Activated naive CD4-positive, alpha-beta T cell treated with anti-CD3 and anti-CD28 coated beads, Interleukin-2, amount 10 ng/mL, durations not matched to agents 7 days and 5 days (primary cell): ENCODE measurements at regions not wholly inside any gene's neighbourhood (a gene's known extent, or its start where the extent isn't known, plus 50 kb on each side); places are given as distances from the start of the nearest gene placed in this dataset.

Experiments
- CTCF ChIA-PET: fragments of 350-600 bp; sonication (Branson Sonifier 250); formaldehyde crosslinking; loops from one replicate; lab custom pipeline; 2021; ENCODE audit warnings: antibody characterized with exemption; lab: Charles Lee
- DNase-seq: peaks from one replicate; pipeline ENCODE4 v3.0.0-alpha.2; 2020
- H3K27ac Mint-ChIP-seq: one replicate; pipeline ENCODE4 v1.8.0; 2021; ENCODE audit warnings: mild to moderate bottlenecking, moderate library complexity, mixed read lengths
- H3K27me3 Mint-ChIP-seq: one replicate; pipeline ENCODE4 v1.8.0; 2021; ENCODE audit warnings: mild to moderate bottlenecking, mixed read lengths
- H3K36me3 Mint-ChIP-seq: one replicate; pipeline ENCODE4 v1.8.0; 2021; ENCODE audit warnings: mixed read lengths
- H3K4me1 Mint-ChIP-seq: one replicate; pipeline ENCODE4 v1.8.0; 2021; ENCODE audit warnings: mixed read lengths
- H3K4me3 Mint-ChIP-seq: one replicate; pipeline ENCODE4 v1.8.0; 2021; ENCODE audit warnings: mild to moderate bottlenecking, moderate library complexity, mixed read lengths
- H3K9me3 Mint-ChIP-seq: one replicate; pipeline ENCODE4 v1.8.0; 2021; ENCODE audit warnings: mixed read lengths

- CTCF ChIA-PET = interaction anchor here (1.0 kb wide), 1 partner anchor 14 kb away, joined by 4 read pairs; no protein-coding TSS in a partner anchor
- H3K27me3 Mint-ChIP-seq = peaks cover 9% of the 10 kb centered on the region
- DNase-seq = no peak
- no peak overlapping the region for H3K4me3 Mint-ChIP-seq
- no peak overlapping the region for H3K27ac Mint-ChIP-seq
- peaks cover 7% of the 10 kb centered on the region for H3K4me1 Mint-ChIP-seq
- H3K9me3 Mint-ChIP-seq = no peaks in the 10 kb centered on the region
- H3K36me3 Mint-ChIP-seq = no peaks in the 10 kb centered on the region
Observed at GRCh38 chr6:7468382-7469081, 72.9 kb upstream of the DSP start.

- Mint-ChIP-seq H3K9me3 (no peaks in the 10 kb centered on the region), H3K27me3 (peaks cover 9% of the 10 kb centered on the region), H3K4me1 (peaks cover 7% of the 10 kb centered on the region), H3K27ac (no peak overlapping the region), H3K36me3 (no peaks in the 10 kb centered on the region), H3K4me3 (no peak overlapping the region)
- CTCF ChIA-PET = no interaction called here
- DNase-seq = no peak
Observed at GRCh38 chr6:7469696-7470095, 71.8 kb upstream of the DSP start.

- DNase-seq = no peak
- no peak overlapping the region for H3K27ac Mint-ChIP-seq
- no peak overlapping the region for H3K4me3 Mint-ChIP-seq
- H3K9me3 Mint-ChIP-seq = no peaks in the 10 kb centered on the region
- H3K4me1 Mint-ChIP-seq = peaks cover 7% of the 10 kb centered on the region
- H3K27me3 Mint-ChIP-seq = peaks cover 9% of the 10 kb centered on the region
- CTCF ChIA-PET = no interaction called here
- no peaks in the 10 kb centered on the region for H3K36me3 Mint-ChIP-seq
Observed at GRCh38 chr6:7471171-7471570, 70.3 kb upstream of the DSP start.

- H3K27ac Mint-ChIP-seq = no peak overlapping the region
- peaks cover 8% of the 10 kb centered on the region for H3K27me3 Mint-ChIP-seq
- DNase-seq = no peak
- peaks cover 5% of the 10 kb centered on the region for H3K4me1 Mint-ChIP-seq
- no peaks in the 10 kb centered on the region for H3K36me3 Mint-ChIP-seq
- H3K4me3 Mint-ChIP-seq = no peak overlapping the region
- no peaks in the 10 kb centered on the region for H3K9me3 Mint-ChIP-seq
- CTCF ChIA-PET = interaction anchor here (0.6 kb wide), 1 partner anchor 587 kb away, joined by 4 read pairs; no protein-coding TSS in a partner anchor
Observed at GRCh38 chr6:7473805-7474719, 67.4 kb upstream of the DSP start.

GRCh38 chr6:7475081-7475480 is 66.4 kb upstream of the DSP start:
- Mint-ChIP-seq H3K27ac (no peak overlapping the region), H3K9me3 (no peaks in the 10 kb centered on the region), H3K4me3 (no peak overlapping the region), H3K36me3 (no peaks in the 10 kb centered on the region), H3K27me3 (peaks cover 8% of the 10 kb centered on the region), H3K4me1 (peaks cover 5% of the 10 kb centered on the region)
- CTCF ChIA-PET = no interaction called here
- DNase-seq = no peak

GRCh38 chr6:7479801-7480266 is 61.6 kb upstream of the DSP start:
- no peak for DNase-seq
- CTCF ChIA-PET = no interaction called here
- Mint-ChIP-seq H3K4me3 (no peak overlapping the region), H3K9me3 (no peaks in the 10 kb centered on the region), H3K4me1 (no peaks in the 10 kb centered on the region), H3K36me3 (no peaks in the 10 kb centered on the region), H3K27ac (no peak overlapping the region), H3K27me3 (peaks cover 4% of the 10 kb centered on the region)

GRCh38 chr6:7484666-7485065 is 56.8 kb upstream of the DSP start:
- H3K9me3 Mint-ChIP-seq = no peaks in the 10 kb centered on the region
- CTCF ChIA-PET = no interaction called here
- no peak overlapping the region for H3K27ac Mint-ChIP-seq
- H3K4me3 Mint-ChIP-seq = no peak overlapping the region
- peaks cover 9% of the 10 kb centered on the region for H3K27me3 Mint-ChIP-seq
- no peaks in the 10 kb centered on the region for H3K36me3 Mint-ChIP-seq
- DNase-seq = no peak
- no peaks in the 10 kb centered on the region for H3K4me1 Mint-ChIP-seq

- no peaks in the 10 kb centered on the region for H3K4me1 Mint-ChIP-seq
- H3K4me3 Mint-ChIP-seq = no peak overlapping the region
- H3K9me3 Mint-ChIP-seq = no peaks in the 10 kb centered on the region
- CTCF ChIA-PET = no interaction called here
- H3K27ac Mint-ChIP-seq = no peak overlapping the region
- H3K27me3 Mint-ChIP-seq = peaks cover 13% of the 10 kb centered on the region
- H3K36me3 Mint-ChIP-seq = no peaks in the 10 kb centered on the region
- no peak for DNase-seq
Observed at GRCh38 chr6:7486951-7487350, 54.5 kb upstream of the DSP start.

- Mint-ChIP-seq H3K4me3 (no peak overlapping the region), H3K9me3 (no peaks in the 10 kb centered on the region), H3K4me1 (no peaks in the 10 kb centered on the region), H3K27me3 (peaks cover 17% of the 10 kb centered on the region), H3K27ac (no peak overlapping the region), H3K36me3 (no peaks in the 10 kb centered on the region)
- no peak for DNase-seq
- CTCF ChIA-PET = no interaction called here
Observed at GRCh38 chr6:7488494-7488893, 53.0 kb upstream of the DSP start.

GRCh38 chr6:7489376-7489775 is 52.1 kb upstream of the DSP start:
- no peaks in the 10 kb centered on the region for H3K36me3 Mint-ChIP-seq
- no peaks in the 10 kb centered on the region for H3K9me3 Mint-ChIP-seq
- CTCF ChIA-PET = no interaction called here
- H3K4me1 Mint-ChIP-seq = no peaks in the 10 kb centered on the region
- H3K4me3 Mint-ChIP-seq = no peak overlapping the region
- no peak overlapping the region for H3K27ac Mint-ChIP-seq
- no peak for DNase-seq
- H3K27me3 Mint-ChIP-seq = peaks cover 20% of the 10 kb centered on the region
